IMR-90 (cell line): ENCODE measurements at regions not wholly inside any gene's neighbourhood (a gene's known extent, or its start where the extent isn't known, plus 50 kb on each side); places are given as distances from the start of the nearest gene placed in this dataset.

Experiments used
- ATAC-seq: fragments of 200-7000 bp; cut with Tn5 transposase; 2 replicates; pipeline ENCODE4 v1.9.1; 2020; ENCODE audit warnings: low read depth, mild to moderate bottlenecking, moderate library complexity
- BruUV-seq: library from RNA; stranded (reverse); fragments of 400-500 nt; replicated peaks from 2 replicates; lab custom pipeline; 2021; lab: Mats Ljungman, UMichigan
- CTCF ChIA-PET: fragments of 300-600 bp; formaldehyde crosslinking; extraction: SDS; loops from one replicate; lab custom pipeline; 2021; ENCODE audit warnings: antibody characterized with exemption; lab: Yijun Ruan, JAX
- POLR2A ChIA-PET: fragments of 300-600 bp; sonication (Branson Sonifier 250); formaldehyde crosslinking; loops from one replicate; lab custom pipeline; 2022; ENCODE audit warnings: antibody characterized with exemption; ENCODE audit not compliant: unreplicated experiment; lab: Charles Lee
- DNase-seq: peaks from one replicate; pipeline ENCODE4 v3.0.0; 2013
- H2AFZ ChIP-seq: replicated peaks from 2 replicates; pipeline ENCODE3; 2013; ENCODE audit warnings: low read length, mild to moderate bottlenecking; ENCODE audit not compliant: poor library complexity
- H2AK5ac ChIP-seq: 2 replicates; pipeline ENCODE4 v1.6.1; 2013; ENCODE audit warnings: low read depth, low read length, inconsistent platforms
- H2AK9ac ChIP-seq: replicated peaks from 2 replicates; pipeline ENCODE3; 2013; ENCODE audit warnings: mild to moderate bottlenecking, low read depth, low read length, moderate library complexity; ENCODE audit not compliant: poor library complexity
- H2BK120ac ChIP-seq: 2 replicates; pipeline ENCODE4 v1.6.1; 2013; ENCODE audit warnings: low read depth, low read length, inconsistent platforms
- H2BK15ac ChIP-seq: 3 replicates; pipeline ENCODE4 v1.6.1; 2013; ENCODE audit warnings: low read depth, low read length, inconsistent platforms
- H2BK20ac ChIP-seq: 2 replicates; pipeline ENCODE4 v1.6.1; 2013; ENCODE audit warnings: low read depth, mild to moderate bottlenecking, inconsistent platforms, low read length, moderate library complexity
- H2BK5ac ChIP-seq: 2 replicates; pipeline ENCODE4 v1.6.1; 2013; ENCODE audit warnings: mild to moderate bottlenecking, low read depth, low read length, inconsistent platforms; ENCODE audit not compliant: poor library complexity, severe bottlenecking
- H3K14ac ChIP-seq: replicated peaks from 2 replicates; pipeline ENCODE4 v1.6.1; 2013; ENCODE audit warnings: low read depth, low read length, inconsistent platforms
- H3K18ac ChIP-seq: 2 replicates; pipeline ENCODE4 v1.6.1; 2013; ENCODE audit warnings: low read depth, low read length, control low read depth
- H3K23ac ChIP-seq: 2 replicates; pipeline ENCODE4 v1.6.1; 2013; ENCODE audit warnings: low read depth, low read length, inconsistent platforms
- H3K27ac ChIP-seq: 2 replicates; pipeline ENCODE4 v1.5.1; 2013; ENCODE audit warnings: mild to moderate bottlenecking, control low read depth, low read length; ENCODE audit not compliant: insufficient read depth
- H3K27me3 ChIP-seq: 2 replicates; pipeline ENCODE4 v1.6.1; 2013; ENCODE audit warnings: low read length; ENCODE audit not compliant: control insufficient read depth, insufficient read depth
- H3K36me3 ChIP-seq: 2 replicates; pipeline ENCODE4 v1.6.1; 2013; ENCODE audit warnings: low read length, mixed read lengths; ENCODE audit not compliant: control insufficient read depth, insufficient read depth
- H3K4ac ChIP-seq: 2 replicates; pipeline ENCODE4 v1.6.1; 2013; ENCODE audit warnings: low read depth, low read length, inconsistent platforms
- H3K4me1 ChIP-seq: 2 replicates; pipeline ENCODE4 v1.6.1; 2013; ENCODE audit warnings: low read length, mixed read lengths; ENCODE audit not compliant: control insufficient read depth, insufficient read depth
- H3K4me2 ChIP-seq: 2 replicates; pipeline ENCODE4 v1.6.1; 2013; ENCODE audit warnings: low read depth, mild to moderate bottlenecking, control low read depth, low read length, moderate library complexity
- H3K4me3 ChIP-seq: 2 replicates; pipeline ENCODE4 v1.5.1; 2013; ENCODE audit warnings: low read depth, mild to moderate bottlenecking, control low read depth, low read length, moderate library complexity; ENCODE audit not compliant: insufficient read depth
- H3K56ac ChIP-seq: 2 replicates; pipeline ENCODE4 v1.6.1; 2013; ENCODE audit warnings: low read length, inconsistent platforms; ENCODE audit not compliant: insufficient read depth; ENCODE audit errors: extremely low read depth
- H3K79me1 ChIP-seq, 2 experiments: 2 replicates each; pipeline ENCODE4 v1.6.1; 2013; ENCODE audit warnings: low read length in 2 of 2, inconsistent platforms in 1 of 2, low read depth in 1 of 2
- H3K9ac ChIP-seq: 2 replicates; pipeline ENCODE4 v1.6.1; 2013; ENCODE audit warnings: low read depth, low read length, control low read depth
- H3K9me1 ChIP-seq: 2 replicates; pipeline ENCODE4 v1.6.1; 2013; ENCODE audit warnings: low read length, inconsistent platforms; ENCODE audit not compliant: insufficient read depth
- H3K9me3 ChIP-seq: 2 replicates; pipeline ENCODE4 v1.6.1; 2013; ENCODE audit warnings: low read length; ENCODE audit not compliant: control insufficient read depth, insufficient read depth
- H4K20me1 ChIP-seq: 2 replicates; pipeline ENCODE4 v1.6.1; 2013; ENCODE audit warnings: low read length, inconsistent platforms; ENCODE audit not compliant: insufficient read depth
- H4K5ac ChIP-seq: 2 replicates; pipeline ENCODE4 v1.6.1; 2013; ENCODE audit warnings: mild to moderate bottlenecking, low read depth, low read length, control low read depth
- H4K8ac ChIP-seq, 2 experiments: 2 replicates each; pipeline ENCODE4 v1.6.1; 2013; ENCODE audit warnings: low read depth in 2 of 2, low read length in 2 of 2, control low read depth in 1 of 2, inconsistent platforms in 1 of 2
- H4K91ac ChIP-seq: 2 replicates; pipeline ENCODE4 v1.6.1; 2013; ENCODE audit warnings: low read depth, low read length, inconsistent platforms; ENCODE audit not compliant: insufficient read depth
- BHLHE40 ChIP-seq: fragments of 150-350 bp; IDR thresholded peaks from 2 replicates; pipeline ENCODE4 v1.6.1; 2016; ENCODE audit warnings: mild to moderate bottlenecking, low read depth, low read length
- CEBPB ChIP-seq: IDR thresholded peaks from 2 replicates; pipeline ENCODE4 v1.6.1; 2012; ENCODE audit warnings: low read depth, low read length, improper control_type of control experiment
- CHD1 ChIP-seq: IDR thresholded peaks from 2 replicates; pipeline ENCODE4 v1.6.1; 2012; ENCODE audit warnings: low read depth, low read length, improper control_type of control experiment
- CTCF ChIP-seq: conservative IDR thresholded peaks from 2 replicates; pipeline ENCODE4 v1.5.1; 2012; ENCODE audit warnings: mild to moderate bottlenecking, low read depth, low read length, improper control_type of control experiment
- ELK1 ChIP-seq: fragments of 150-350 bp; IDR thresholded peaks from 2 replicates; pipeline ENCODE4 v1.6.1; 2016; ENCODE audit warnings: low read depth, mild to moderate bottlenecking, low read length, moderate library complexity, borderline replicate concordance
- MAFK ChIP-seq: IDR thresholded peaks from 2 replicates; pipeline ENCODE4 v1.6.1; 2012; ENCODE audit warnings: low read depth, low read length, improper control_type of control experiment
- MAZ ChIP-seq: IDR thresholded peaks from 2 replicates; pipeline ENCODE4 v1.6.1; 2012; ENCODE audit warnings: low read depth, mild to moderate bottlenecking, low read length, improper control_type of control experiment, moderate library complexity, borderline replicate concordance
- MXI1 ChIP-seq: IDR thresholded peaks from 2 replicates; pipeline ENCODE4 v1.6.1; 2012; ENCODE audit warnings: low read depth, mild to moderate bottlenecking, low read length, moderate library complexity, borderline replicate concordance
- POLR2A ChIP-seq: IDR thresholded peaks from 2 replicates; pipeline ENCODE4 v1.6.1; 2012; ENCODE audit warnings: mild to moderate bottlenecking, low read depth, low read length
- RAD21 ChIP-seq: IDR thresholded peaks from 2 replicates; pipeline ENCODE4 v1.6.1; 2012; ENCODE audit warnings: low read length, improper control_type of control experiment
- RCOR1 ChIP-seq: IDR thresholded peaks from 2 replicates; pipeline ENCODE4 v1.6.1; 2012; ENCODE audit warnings: mild to moderate bottlenecking, low read length, improper control_type of control experiment; ENCODE audit not compliant: insufficient replicate concordance
- SMC3 ChIP-seq: fragments of 150-350 bp; IDR thresholded peaks from 2 replicates; pipeline ENCODE4 v1.6.1; 2016; ENCODE audit warnings: low read depth, mild to moderate bottlenecking, antibody characterized with exemption, low read length, moderate library complexity
- USF2 ChIP-seq: fragments of 150-350 bp; IDR thresholded peaks from 2 replicates; pipeline ENCODE4 v1.6.1; 2017; ENCODE audit warnings: mild to moderate bottlenecking, antibody characterized with exemption, low read length, low read depth
- WGBS, 2 experiments: methylation state at CpG; one replicate each; pipeline versions ENCODE4 v1.1.5 to v1.1.7; 2013; ENCODE audit warnings: missing lambda C conversion rate in 2 of 2; ENCODE audit not compliant: insufficient read length in 1 of 2; ENCODE audit errors: extremely low coverage in 2 of 2; 5-methylcytosine and 5-hydroxymethylcytosine counted together
- dilution Hi-C: fragments of 300-500 bp; cut with HindIII; formaldehyde crosslinking; loops from one replicate; pipeline ENCODE4 v1.14.3; 2018; ENCODE audit warnings: low sequenced_read_pairs; ENCODE audit not compliant: unreplicated experiment
- in situ Hi-C: fragments of 300-500 bp; cut with MboI; formaldehyde crosslinking; loops from 3 replicates; pipeline ENCODE4 v1.14.3; 2019; ENCODE audit warnings: low sequenced_read_pairs, inconsistent platforms, mixed read lengths
- intact Hi-C: fragments of 100-400 bp; cut with micrococcal nuclease; formaldehyde crosslinking; loops from 2 replicates; pipeline ENCODE4 v1.10.0; 2022

GRCh38 chr1:244969355-244970235 is 105.3 kb upstream of the HNRNPU start:
- Histone ChIP-seq H3K27me3 (no peaks in the 10 kb centered on the region), H3K4me2 (peak overlapping the region; percentile 82), H3K18ac (peak overlapping the region; percentile 86), H3K4ac (peak overlapping the region; percentile 94), H2BK20ac (no peak overlapping the region; the same call in 1 of the 2 replicates), H3K9me3 (no peaks in the 10 kb centered on the region), H4K20me1 (no peaks in the 10 kb centered on the region), H3K14ac (peak overlapping the region; percentile 89), H2BK5ac (peak overlapping the region; percentile 92), H2AFZ (peak overlapping the region; percentile 90), H3K9me1 (peaks cover 8% of the 10 kb centered on the region), H3K27ac (peak overlapping the region; percentile 97), H3K56ac (peak overlapping the region; percentile 80), H4K91ac (peak overlapping the region; percentile 81), H2BK15ac (no peak overlapping the region), H2AK5ac (peak overlapping the region; percentile 76), H2AK9ac (peak overlapping the region; percentile 97), H2BK120ac (peak overlapping the region; percentile 72), H3K36me3 (no peaks in the 10 kb centered on the region), H4K8ac (peak overlapping the region; percentile 76 to 82), H3K79me1 (peaks cover 15 to 17% of the 10 kb centered on the region in 2 experiments), H4K5ac (peak overlapping the region; percentile 92), H3K4me3 (peak overlapping the region; percentile 90), H3K23ac (peak overlapping the region; percentile 99), H3K4me1 (peaks cover 13% of the 10 kb centered on the region), H3K9ac (peak overlapping the region; percentile 94)
- DNase-seq (peak; percentile 82), ATAC-seq (peak; percentile 24)
- in situ Hi-C loops: no loop called here
- POLR2A ChIA-PET: no interaction called here
- 2% methylated on average over 9 of the region's 54 CpGs; no CpG with 5 or more reads in 1 of the 2 experiments for WGBS, 2 experiments
- CTCF ChIA-PET: interaction anchor here (1.0 kb wide), 1 partner anchor 73 kb away, joined by 5 read pairs; no protein-coding TSS in a partner anchor
- BruUV-seq: no TSS peak
- dilution Hi-C loops: no loop called here
- intact Hi-C loops: loop anchor here (1.0 to 2.0 kb wide), 4 partner anchors 73 to 369 kb away; partner anchors contain the start of genes COX20 and HNRNPU
- TF ChIP-seq RCOR1 (no peak), MXI1 (peak; percentile 85), BHLHE40 (peak; percentile 100), USF2 (no peak), POLR2A (peak; percentile 80), MAFK (no peak), CHD1 (peak; percentile 39; the same call in 1 of the 2 replicates), CTCF (no peak), ELK1 (no peak), RAD21 (no peak; the same call in 1 of the 2 replicates), MAZ (no peak; the same call in 1 of the 2 replicates), CEBPB (peak; percentile 89), SMC3 (no peak)
